Nephron (organoid): ENCODE measurements at regions not wholly inside any gene's neighbourhood (a gene's known extent, or its start where the extent isn't known, plus 50 kb on each side); places are given as distances from the start of the nearest gene placed in this dataset.

Experiments used
- H3K27ac Mint-ChIP-seq, 3 experiments: 2 replicates each; pipeline ENCODE4 v1.8.0; 2020; ENCODE audit warnings: mixed read lengths in 3 of 3, mild to moderate bottlenecking in 2 of 3, moderate library complexity in 1 of 3
- H3K27me3 Mint-ChIP-seq: 2 replicates; pipeline ENCODE4 v1.8.0; 2021; ENCODE audit warnings: low read depth, mild to moderate bottlenecking, moderate library complexity, mixed read lengths
- H3K36me3 Mint-ChIP-seq: 2 replicates; pipeline ENCODE4 v1.8.0; 2020; ENCODE audit warnings: low read depth, mixed read lengths
- H3K4me1 Mint-ChIP-seq: 2 replicates; pipeline ENCODE4 v1.8.0; 2020; ENCODE audit warnings: mixed read lengths
- H3K4me3 Mint-ChIP-seq, 3 experiments: 2 replicates each; pipeline ENCODE4 v1.8.0; 2020; ENCODE audit warnings: mild to moderate bottlenecking in 3 of 3, mixed read lengths in 3 of 3, moderate library complexity in 2 of 3
- H3K9me3 Mint-ChIP-seq: 2 replicates; pipeline ENCODE4 v1.8.0; 2020; ENCODE audit warnings: mixed read lengths
- CTCF ChIP-seq, 3 experiments: fragments of 200-600 bp; sonication (generic); IDR thresholded peaks; one replicate each; pipeline ENCODE4 v1.5.0; 2021; ENCODE audit warnings: antibody characterized with exemption in 3 of 3; ENCODE audit not compliant: unreplicated experiment in 3 of 3

- no peak for TF ChIP-seq CTCF (IDR thresholded peaks at IDR 0.05; ENCODE audit: unreplicated experiment in 3 of 3)
- Mint-ChIP-seq H3K4me3 (no peak overlapping the region), H3K4me1 (no peaks in the 10 kb centered on the region)
These were observed 1313.0 kb upstream of the GBE1 start for GRCh38 chr3:83074485-83074884.

GRCh38 chr3:83065851-83066460 lies 1304.5 kb upstream of the GBE1 start:
- Mint-ChIP-seq H3K4me1 (no peaks in the 10 kb centered on the region), H3K27ac (no peak overlapping the region), H3K9me3 (peaks cover 11% of the 10 kb centered on the region), H3K36me3 (no peaks in the 10 kb centered on the region), H3K27me3 (no peaks in the 10 kb centered on the region), H3K4me3 (no peak overlapping the region)
- no peak for TF ChIP-seq CTCF (IDR thresholded peaks at IDR 0.05; ENCODE audit: unreplicated experiment in 3 of 3)

More at GRCh38 chr3:83074485-83074884, 1313.0 kb upstream of the GBE1 start:
- Mint-ChIP-seq H3K27me3 (no peaks in the 10 kb centered on the region), H3K36me3 (no peaks in the 10 kb centered on the region), H3K27ac (no peak overlapping the region), H3K9me3 (no peaks in the 10 kb centered on the region)

- H3K9me3 Mint-ChIP-seq, result peaks cover 25% of the 10 kb centered on the region
- H3K4me1 Mint-ChIP-seq, result no peaks in the 10 kb centered on the region
- no peaks in the 10 kb centered on the region for H3K36me3 Mint-ChIP-seq
- H3K4me3 Mint-ChIP-seq, result no peak overlapping the region
- no peak overlapping the region for H3K27ac Mint-ChIP-seq
- no peak for TF ChIP-seq CTCF (IDR thresholded peaks at IDR 0.05; ENCODE audit: unreplicated experiment in 3 of 3)
- H3K27me3 Mint-ChIP-seq, result no peaks in the 10 kb centered on the region
These were observed 1302.0 kb upstream of the GBE1 start for GRCh38 chr3:83063446-83063845.

- H3K27me3 Mint-ChIP-seq, result no peaks in the 10 kb centered on the region
- H3K36me3 Mint-ChIP-seq, result no peaks in the 10 kb centered on the region
- H3K27ac Mint-ChIP-seq, result no peak overlapping the region
- no peak overlapping the region for H3K4me3 Mint-ChIP-seq
- H3K9me3 Mint-ChIP-seq, result no peaks in the 10 kb centered on the region
- TF ChIP-seq CTCF (IDR thresholded peaks at IDR 0.05; ENCODE audit: unreplicated experiment in 3 of 3), result no peak
- H3K4me1 Mint-ChIP-seq, result no peaks in the 10 kb centered on the region
These were observed 1287.1 kb upstream of the GBE1 start for GRCh38 chr3:83048556-83048955.

GRCh38 chr3:83039422-83039821 lies 1278.0 kb upstream of the GBE1 start:
- Mint-ChIP-seq H3K27ac (no peak overlapping the region), H3K9me3 (peaks cover 7% of the 10 kb centered on the region), H3K36me3 (no peaks in the 10 kb centered on the region)

More at GRCh38 chr3:83039422-83039821, 1278.0 kb upstream of the GBE1 start:
- TF ChIP-seq CTCF (IDR thresholded peaks at IDR 0.05; ENCODE audit: unreplicated experiment in 3 of 3), result no peak
- no peaks in the 10 kb centered on the region for H3K4me1 Mint-ChIP-seq
- H3K4me3 Mint-ChIP-seq, result no peak overlapping the region
- H3K27me3 Mint-ChIP-seq, result no peaks in the 10 kb centered on the region
